ENCODE measurements at regions not wholly inside any gene's neighbourhood (a gene's known extent, or its start where the extent isn't known, plus 50 kb on each side); places are given as distances from the start of the nearest gene placed in this dataset.

GRCh38 chrX:107526141-107526540, 76.7 kb downstream of the FRMPD3 start:
- Histone ChIP-seq H3K36me3 (replicated peaks in 1 of 2; ENCODE audit: control insufficient read depth in 1 of 2, insufficient read depth in 2 of 2, low read length in 2 of 2) (no peaks in the 10 kb centered on the region), H3K4me1 (ENCODE audit: control insufficient read depth in 1 of 2, insufficient read depth in 2 of 2, low read length in 2 of 2) (no peaks in the 10 kb centered on the region), H3K27ac (ENCODE audit: low read depth in 1 of 2, low read length in 2 of 2) (no peak overlapping the region), H3K4me2 (replicated peaks; ENCODE audit: extremely low read depth, low read length, poor library complexity, severe bottlenecking) (no peak overlapping the region), H3K27me3 (ENCODE audit: control insufficient read depth in 2 of 2, insufficient read depth in 2 of 2, low read length in 2 of 2) (no peaks in the 10 kb centered on the region), H2AFZ (ENCODE audit: insufficient read depth, low read depth, low read length, poor library complexity, severe bottlenecking) (no peak overlapping the region), H4K20me1 (ENCODE audit: insufficient read depth, low read length) (no peaks in the 10 kb centered on the region), H3K4me3 (replicated peaks in 1 of 3; ENCODE audit: low read depth in 2 of 3, low read length in 3 of 3) (no peak overlapping the region), H3K79me2 (ENCODE audit: insufficient read depth, low read length) (no peaks in the 10 kb centered on the region), H3K9me3 (replicated peaks in 1 of 2; ENCODE audit: control insufficient read depth in 1 of 2, insufficient read depth in 1 of 2, low read length in 2 of 2) (no peaks in the 10 kb centered on the region), H3K9ac (ENCODE audit: insufficient read depth, low read length, poor library complexity, severe bottlenecking) (no peak overlapping the region)
- no peak overlapping the region for H3K27ac Mint-ChIP-seq
- DNase-seq, result no peak
- peaks cover 0 to 2% (median 0%) of the 10 kb centered on the region in 7 donors for H3K9me3 Mint-ChIP-seq
- no peaks in the 10 kb centered on the region for H3K36me3 Mint-ChIP-seq
- peaks cover 3 to 13% (median 10%) of the 10 kb centered on the region in 3 donors for H3K27me3 Mint-ChIP-seq (ENCODE audit: low read depth in 3 of 3)
- intact Hi-C loops (cut with micrococcal nuclease), result no loop called here
- no peak overlapping the region for H3K4me3 Mint-ChIP-seq
- H3K4me1 Mint-ChIP-seq, result no peaks in the 10 kb centered on the region
- WGBS (ENCODE audit: insufficient coverage), result no CpG with 5 or more reads among the region's 3 CpGs
- TF ChIP-seq CTCF (IDR thresholded peaks at IDR 0.05), result no peak

GRCh38 chrX:107530141-107530540, 80.7 kb downstream of the FRMPD3 start:
- H4K20me1 ChIP-seq (ENCODE audit: insufficient read depth, low read length), result no peaks in the 10 kb centered on the region

More at GRCh38 chrX:107530141-107530540, 80.7 kb downstream of the FRMPD3 start:
- Histone ChIP-seq H3K4me3 (replicated peaks in 1 of 3; ENCODE audit: low read depth in 2 of 3, low read length in 3 of 3) (no peak overlapping the region), H3K27me3 (ENCODE audit: control insufficient read depth in 2 of 2, insufficient read depth in 2 of 2, low read length in 2 of 2) (peaks cover 0 to 3% of the 10 kb centered on the region in 2 donors), H2AFZ (ENCODE audit: insufficient read depth, low read depth, low read length, poor library complexity, severe bottlenecking) (no peak overlapping the region), H3K27ac (ENCODE audit: low read depth in 1 of 2, low read length in 2 of 2) (no peak overlapping the region), H3K4me1 (ENCODE audit: control insufficient read depth in 1 of 2, insufficient read depth in 2 of 2, low read length in 2 of 2) (no peaks in the 10 kb centered on the region), H3K9me3 (replicated peaks in 1 of 2; ENCODE audit: control insufficient read depth in 1 of 2, insufficient read depth in 1 of 2, low read length in 2 of 2) (no peaks in the 10 kb centered on the region), H3K4me2 (replicated peaks; ENCODE audit: extremely low read depth, low read length, poor library complexity, severe bottlenecking) (no peak overlapping the region), H3K9ac (ENCODE audit: insufficient read depth, low read length, poor library complexity, severe bottlenecking) (no peak overlapping the region), H3K36me3 (replicated peaks in 1 of 2; ENCODE audit: control insufficient read depth in 1 of 2, insufficient read depth in 2 of 2, low read length in 2 of 2) (no peaks in the 10 kb centered on the region), H3K79me2 (ENCODE audit: insufficient read depth, low read length) (no peaks in the 10 kb centered on the region)
- peaks cover 0 to 2% (median 0%) of the 10 kb centered on the region in 7 donors for H3K9me3 Mint-ChIP-seq
- no peaks in the 10 kb centered on the region for H3K36me3 Mint-ChIP-seq
- intact Hi-C loops (cut with micrococcal nuclease), result no loop called here
- H3K4me1 Mint-ChIP-seq, result no peaks in the 10 kb centered on the region
- no peak for DNase-seq
- H3K27me3 Mint-ChIP-seq (ENCODE audit: low read depth in 3 of 3), result peaks cover 3 to 11% (median 11%) of the 10 kb centered on the region in 3 donors
- no peak for TF ChIP-seq CTCF (IDR thresholded peaks at IDR 0.05)
- no peak overlapping the region for H3K27ac Mint-ChIP-seq
- WGBS (ENCODE audit: insufficient coverage), result 100% methylated on average over 1 of the region's 4 CpGs
- H3K4me3 Mint-ChIP-seq, result no peak overlapping the region

Measured in CD14-positive monocyte (primary cell).